Breast epithelium (tissue), 3 donors: ENCODE measurements at regions not wholly inside any gene's neighbourhood (a gene's known extent, or its start where the extent isn't known, plus 50 kb on each side); places are given as distances from the start of the nearest gene placed in this dataset.

Source experiments
- CTCF ChIP-seq, 3 donors: fragments of 450-650 bp; IDR thresholded peaks; one replicate each; pipeline ENCODE4 v1.5.1; 2016 to 2017; ENCODE audit warnings: antibody characterized with exemption in 3 of 3, mild to moderate bottlenecking in 3 of 3, moderate library complexity in 3 of 3
- POLR2A ChIP-seq: fragments of 450-650 bp; IDR thresholded peaks from one replicate; pipeline ENCODE4 v1.6.1; 2016; ENCODE audit warnings: antibody characterized with exemption, mild to moderate bottlenecking, moderate library complexity

GRCh38 chr10:61548364-61548763 is 95.2 kb upstream of the TMEM26 start:
- TF ChIP-seq CTCF (IDR thresholded peaks at IDR 0.05), result no peak
- TF ChIP-seq POLR2A, result no peak
